Activated naive CD8-positive, alpha-beta T cell treated with anti-CD3 and anti-CD28 coated beads, Interleukin-2, amount 50 U/mL, for 24 hours (primary cell): ENCODE measurements at regions not wholly inside any gene's neighbourhood (a gene's known extent, or its start where the extent isn't known, plus 50 kb on each side); places are given as distances from the start of the nearest gene placed in this dataset.

Experiments used
- ATAC-seq: fragments of 150-1000 bp; cut with Tn5 transposase; one replicate; pipeline ENCODE4 v1.10.0; 2021
- DNase-seq: peaks from one replicate; pipeline ENCODE4 v3.0.0; 2021
- H3K27ac Mint-ChIP-seq: one replicate; pipeline ENCODE4 v1.8.0; 2021; ENCODE audit warnings: mild to moderate bottlenecking, mixed read lengths
- H3K27me3 Mint-ChIP-seq: one replicate; pipeline ENCODE4 v1.8.0; 2021; ENCODE audit warnings: mixed read lengths
- H3K36me3 Mint-ChIP-seq: one replicate; pipeline ENCODE4 v1.8.0; 2021; ENCODE audit warnings: low read depth, mixed read lengths
- H3K4me1 Mint-ChIP-seq: one replicate; pipeline ENCODE4 v1.8.0; 2021; ENCODE audit warnings: mixed read lengths
- H3K4me3 Mint-ChIP-seq: one replicate; pipeline ENCODE4 v1.8.0; 2021; ENCODE audit warnings: mild to moderate bottlenecking, moderate library complexity, mixed read lengths
- H3K9me3 Mint-ChIP-seq: one replicate; pipeline ENCODE4 v1.8.0; 2021; ENCODE audit warnings: mixed read lengths

DNA sequence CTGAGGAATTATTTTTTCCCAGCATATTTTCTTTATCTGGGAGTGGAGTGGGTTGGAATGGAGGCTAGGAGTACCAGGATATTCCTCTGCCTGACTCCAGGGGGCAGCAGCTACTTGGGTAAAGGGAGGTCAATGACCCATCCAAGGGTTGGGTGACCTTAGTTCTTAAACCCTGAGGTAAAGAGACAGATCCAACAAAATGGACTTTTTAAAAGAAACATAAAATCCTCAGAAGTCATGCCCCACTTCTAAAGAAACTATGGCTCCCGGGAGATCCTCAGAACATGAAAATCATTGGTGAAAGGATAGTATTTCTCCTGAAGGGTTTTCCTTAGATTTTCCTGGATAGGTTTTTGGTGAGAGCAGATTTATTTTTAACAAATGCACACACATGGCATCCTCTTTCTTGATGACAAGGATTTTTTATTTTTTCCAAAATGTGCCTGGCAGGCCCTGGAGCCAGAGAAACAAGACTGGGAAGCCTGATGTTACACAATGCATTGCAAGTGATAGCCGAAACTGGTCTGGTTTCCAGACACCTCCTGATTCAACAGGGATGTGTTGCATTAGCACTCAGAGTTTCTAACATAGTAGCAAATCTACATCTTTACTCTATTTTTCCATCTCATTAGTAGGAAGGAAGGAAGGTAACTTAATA, 240.9 kb upstream of the BTBD3 start:
- DNase-seq (peak; percentile 15), ATAC-seq (no peak)
- Mint-ChIP-seq H3K9me3 (peaks cover 3% of the 10 kb centered on the region), H3K4me1 (no peaks in the 10 kb centered on the region), H3K4me3 (no peak overlapping the region), H3K27ac (no peak overlapping the region), H3K36me3 (no peaks in the 10 kb centered on the region), H3K27me3 (no peaks in the 10 kb centered on the region)

DNA sequence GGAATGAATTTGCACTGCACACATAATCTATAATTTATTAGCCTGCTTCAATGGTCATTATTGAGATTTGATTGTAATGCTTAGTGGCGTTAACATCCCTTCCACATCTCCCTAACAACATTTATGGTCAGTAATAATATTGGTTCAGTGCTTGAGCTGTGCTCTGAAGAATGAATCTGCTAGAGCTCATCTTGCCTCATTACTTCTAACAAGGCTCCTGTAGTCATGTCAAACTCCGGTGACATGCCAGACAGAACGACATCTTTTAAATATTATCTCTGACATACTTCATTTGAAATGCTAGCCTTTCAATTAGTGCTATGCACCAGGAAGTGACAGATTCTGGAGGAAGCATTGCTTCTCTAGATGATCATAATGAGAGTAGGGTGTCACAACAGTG, 240.3 kb upstream of the BTBD3 start:
- DNase-seq = no peak
- no peak for ATAC-seq
- Mint-ChIP-seq H3K4me3 (no peak overlapping the region), H3K9me3 (peaks cover 3% of the 10 kb centered on the region), H3K36me3 (no peaks in the 10 kb centered on the region), H3K27me3 (no peaks in the 10 kb centered on the region), H3K27ac (no peak overlapping the region), H3K4me1 (no peaks in the 10 kb centered on the region)

DNA sequence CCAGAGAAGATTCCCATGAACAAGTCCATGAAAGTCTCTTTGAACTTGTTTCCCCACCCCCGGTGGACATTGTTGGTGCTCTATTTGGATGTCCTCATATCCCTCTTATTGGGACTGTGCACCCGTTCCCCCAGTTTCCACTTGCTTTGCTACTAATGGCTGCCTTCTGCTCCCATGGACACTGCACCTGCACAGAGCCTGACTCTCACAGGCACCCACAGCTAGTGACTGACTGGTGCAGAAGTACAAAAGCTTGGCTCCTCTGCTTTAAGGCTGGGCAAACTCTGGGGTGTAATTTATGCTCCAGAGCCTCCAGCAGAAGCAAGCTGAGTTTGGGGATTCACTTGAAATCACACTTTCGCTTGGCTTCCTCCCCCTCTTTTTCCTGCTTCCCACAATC, 239.9 kb upstream of the BTBD3 start:
- no peak for DNase-seq
- H3K27me3 Mint-ChIP-seq = no peaks in the 10 kb centered on the region
- no peak overlapping the region for H3K4me3 Mint-ChIP-seq
- H3K9me3 Mint-ChIP-seq = peaks cover 3% of the 10 kb centered on the region
- ATAC-seq = no peak
- no peaks in the 10 kb centered on the region for H3K36me3 Mint-ChIP-seq
- H3K27ac Mint-ChIP-seq = no peak overlapping the region
- H3K4me1 Mint-ChIP-seq = no peaks in the 10 kb centered on the region

DNA sequence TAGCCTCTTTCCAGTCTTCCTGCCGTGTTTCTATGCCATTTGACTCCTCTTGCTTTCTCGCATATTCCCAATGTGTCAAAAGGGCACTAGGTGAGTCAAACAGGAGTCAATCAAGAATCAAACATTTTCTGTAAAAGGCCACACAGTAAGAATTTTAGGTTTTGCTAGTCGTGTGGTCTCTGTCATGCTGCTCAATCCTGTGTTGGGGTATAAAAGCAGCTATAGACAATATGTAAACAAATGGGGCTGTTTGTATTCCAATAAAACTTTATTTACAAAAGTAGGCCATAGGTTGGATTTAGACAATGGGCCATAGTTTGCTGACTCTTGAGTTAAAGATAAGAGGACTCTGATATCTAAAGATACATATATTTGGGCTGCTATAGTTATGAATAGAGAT, 235.4 kb upstream of the BTBD3 start:
- peaks cover 10% of the 10 kb centered on the region for H3K27me3 Mint-ChIP-seq
- DNase-seq (no peak), ATAC-seq (no peak)
- no peaks in the 10 kb centered on the region for H3K9me3 Mint-ChIP-seq
- no peaks in the 10 kb centered on the region for H3K36me3 Mint-ChIP-seq
- no peak overlapping the region for H3K4me3 Mint-ChIP-seq
- H3K4me1 Mint-ChIP-seq = no peaks in the 10 kb centered on the region
- H3K27ac Mint-ChIP-seq = no peak overlapping the region

DNA sequence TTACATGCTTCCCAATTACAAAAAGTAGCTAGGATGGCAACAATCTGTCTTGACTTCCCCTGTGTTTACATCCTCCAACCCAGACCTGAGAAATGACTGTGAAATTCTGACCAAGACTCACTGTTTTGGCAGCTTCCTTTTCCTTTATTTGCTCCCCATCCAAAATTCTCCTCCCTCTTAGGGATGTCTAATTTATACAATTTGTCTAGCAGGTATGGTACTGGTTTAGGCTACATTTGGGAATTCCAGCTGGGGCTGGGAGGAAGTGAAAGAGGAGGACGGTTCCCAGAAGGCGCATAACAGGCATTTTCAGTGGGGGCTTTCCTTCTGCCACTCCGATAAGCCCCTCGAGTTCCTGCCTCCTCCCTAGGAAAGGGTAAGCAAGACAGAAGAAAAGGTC, 231.5 kb upstream of the BTBD3 start:
- H3K27ac Mint-ChIP-seq = no peak overlapping the region
- no peak for ATAC-seq
- no peaks in the 10 kb centered on the region for H3K36me3 Mint-ChIP-seq
- H3K4me1 Mint-ChIP-seq = no peaks in the 10 kb centered on the region
- peaks cover 4% of the 10 kb centered on the region for H3K9me3 Mint-ChIP-seq
- no peak for DNase-seq
- peaks cover 16% of the 10 kb centered on the region for H3K27me3 Mint-ChIP-seq
- no peak overlapping the region for H3K4me3 Mint-ChIP-seq

DNA sequence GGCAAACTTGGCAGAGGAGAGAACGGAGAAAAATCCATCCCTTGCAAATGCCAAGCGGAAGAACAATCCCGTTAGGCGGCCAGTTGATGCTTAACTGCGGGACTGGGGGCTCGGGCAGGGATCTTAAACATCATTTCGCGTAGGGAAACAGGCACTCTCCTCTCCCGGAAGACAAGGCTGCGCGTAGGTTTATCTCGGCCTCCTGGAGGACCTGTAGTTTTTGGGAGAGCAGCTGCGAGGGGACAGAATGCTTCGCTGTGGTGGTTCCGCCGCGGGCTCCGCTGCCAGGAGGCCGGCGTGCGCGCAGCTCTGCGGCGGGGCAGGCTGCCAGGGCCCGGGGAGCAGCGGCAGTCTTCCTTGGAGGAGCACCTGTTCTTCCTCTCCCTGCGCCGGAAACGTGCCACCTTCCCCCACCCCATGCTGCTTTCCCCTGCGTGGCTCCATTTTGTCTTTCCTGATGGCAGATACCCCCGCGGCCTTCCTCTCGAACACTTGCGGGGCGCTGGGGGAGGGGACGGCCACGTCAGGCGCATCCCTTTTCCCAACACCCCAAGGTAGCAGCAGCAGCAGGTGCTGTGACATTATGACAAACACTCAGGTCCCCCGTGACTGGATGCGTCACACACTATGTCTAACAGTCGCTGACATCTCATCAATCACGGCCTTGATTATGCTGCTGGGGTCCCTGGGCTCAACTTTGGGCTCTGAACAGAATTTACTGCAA, 230.7 kb upstream of the BTBD3 start:
- Mint-ChIP-seq H3K4me1 (no peaks in the 10 kb centered on the region), H3K9me3 (peaks cover 4% of the 10 kb centered on the region), H3K4me3 (no peak overlapping the region), H3K36me3 (no peaks in the 10 kb centered on the region), H3K27ac (no peak overlapping the region), H3K27me3 (peaks cover 16% of the 10 kb centered on the region)
- DNase-seq (no peak), ATAC-seq (no peak)

DNA sequence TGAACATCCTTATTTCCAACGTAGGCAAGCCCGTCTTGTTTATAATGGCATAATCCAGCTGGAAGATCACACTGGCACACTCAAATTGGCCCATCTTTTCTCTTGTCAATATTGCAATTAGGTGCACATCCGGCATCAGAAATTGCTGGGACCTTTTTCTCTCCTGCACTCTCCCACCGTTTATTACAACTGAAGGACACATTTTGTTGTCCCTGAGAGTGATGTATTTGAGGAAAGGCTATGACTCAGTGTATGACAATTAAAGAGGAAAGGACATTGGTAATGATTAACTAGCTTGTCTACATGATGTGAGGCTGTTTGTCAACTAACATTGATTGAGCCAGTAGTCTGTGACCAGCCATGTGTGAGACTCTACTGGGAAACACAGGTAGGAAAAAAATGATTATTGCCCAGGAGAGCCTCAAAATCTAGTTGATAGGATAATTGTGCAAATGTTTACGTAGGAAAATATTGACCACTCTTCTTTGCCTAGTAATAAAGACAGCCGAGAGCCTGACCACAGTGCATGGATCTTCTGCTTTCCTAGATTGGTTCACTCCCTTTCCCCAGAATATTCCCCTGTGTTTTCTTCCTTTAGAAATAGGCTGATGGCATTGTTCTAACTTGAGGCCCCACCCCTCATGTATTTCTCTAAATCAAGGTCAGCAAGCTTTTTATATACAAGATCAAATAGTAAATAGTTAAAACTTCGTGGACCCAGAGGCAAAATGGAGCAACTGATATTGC, 230.0 kb upstream of the BTBD3 start:
- H3K27ac Mint-ChIP-seq = no peak overlapping the region
- H3K4me3 Mint-ChIP-seq = no peak overlapping the region

DNA sequence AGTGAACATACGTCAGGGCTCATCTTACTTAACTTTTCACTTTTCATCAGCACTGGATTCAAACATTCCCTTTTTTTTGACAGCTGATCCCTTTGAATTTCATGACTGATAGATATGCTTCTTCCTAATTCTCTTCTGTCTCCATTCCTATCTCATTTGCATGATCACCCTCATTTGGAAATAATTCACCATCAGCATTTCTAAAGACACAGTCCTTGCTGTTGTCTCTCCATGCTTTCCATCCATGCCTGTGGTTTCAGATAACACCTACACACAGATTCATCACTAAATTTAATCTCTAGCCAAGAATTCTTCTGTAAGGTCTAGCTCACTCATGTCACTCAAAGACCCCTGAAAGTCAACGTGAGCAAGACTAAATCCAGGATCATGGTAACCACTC, 228.4 kb upstream of the BTBD3 start:
- Mint-ChIP-seq H3K27ac (no peak overlapping the region), H3K9me3 (peaks cover 4% of the 10 kb centered on the region), H3K27me3 (peaks cover 16% of the 10 kb centered on the region), H3K4me1 (no peaks in the 10 kb centered on the region), H3K4me3 (no peak overlapping the region), H3K36me3 (no peaks in the 10 kb centered on the region)
- DNase-seq (no peak), ATAC-seq (no peak)

More for the DNA sequence above, 230.0 kb upstream of the BTBD3 start:
- Mint-ChIP-seq H3K27me3 (peaks cover 16% of the 10 kb centered on the region), H3K4me1 (no peaks in the 10 kb centered on the region), H3K36me3 (no peaks in the 10 kb centered on the region), H3K9me3 (peaks cover 4% of the 10 kb centered on the region)
- ATAC-seq (no peak), DNase-seq (no peak)

DNA sequence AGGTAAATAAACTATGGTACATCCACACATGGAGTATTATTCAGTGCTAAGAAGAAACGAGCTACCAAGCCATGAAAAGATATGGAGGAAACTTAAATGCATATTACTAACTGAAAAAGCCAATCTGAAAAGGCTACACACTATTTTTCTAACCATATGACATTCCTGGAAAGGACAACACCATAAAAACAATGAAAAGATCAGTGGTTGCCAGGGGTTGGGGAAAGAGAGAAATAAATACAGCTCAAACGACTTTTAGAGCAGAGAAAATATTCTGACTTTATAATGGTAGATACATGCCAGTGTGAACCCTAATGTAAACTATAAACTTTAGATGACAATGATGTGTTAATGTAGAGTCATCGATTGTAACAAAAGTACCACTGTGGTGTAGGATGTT, 225.9 kb upstream of the BTBD3 start:
- DNase-seq = no peak
- no peak overlapping the region for H3K4me3 Mint-ChIP-seq
- H3K36me3 Mint-ChIP-seq = no peaks in the 10 kb centered on the region
- H3K9me3 Mint-ChIP-seq = peaks cover 4% of the 10 kb centered on the region
- no peak for ATAC-seq
- peaks cover 8% of the 10 kb centered on the region for H3K27me3 Mint-ChIP-seq
- no peak overlapping the region for H3K27ac Mint-ChIP-seq
- H3K4me1 Mint-ChIP-seq = no peaks in the 10 kb centered on the region

DNA sequence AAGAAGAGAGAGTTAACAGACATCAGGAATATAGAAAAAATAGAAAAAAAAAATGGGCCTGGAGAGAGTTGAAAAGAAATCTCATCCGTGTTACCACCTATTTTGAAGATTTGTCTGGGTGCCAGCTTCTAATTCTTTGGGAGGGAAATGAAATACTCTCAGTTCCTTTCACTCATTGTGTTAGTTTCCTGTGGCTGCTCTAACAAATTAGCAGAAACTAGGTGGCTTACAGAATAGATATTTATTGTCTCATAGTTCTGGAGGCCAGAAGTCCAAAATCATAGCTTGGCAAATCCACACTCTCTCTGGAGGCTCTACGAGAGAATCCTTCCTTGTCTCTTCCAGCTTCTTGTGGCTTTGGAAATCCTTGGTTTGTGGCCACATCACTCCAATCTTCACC, 225.1 kb upstream of the BTBD3 start:
- H3K36me3 Mint-ChIP-seq = no peaks in the 10 kb centered on the region
- peaks cover 4% of the 10 kb centered on the region for H3K27me3 Mint-ChIP-seq
- H3K4me1 Mint-ChIP-seq = no peaks in the 10 kb centered on the region
- DNase-seq (no peak), ATAC-seq (no peak)
- peaks cover 4% of the 10 kb centered on the region for H3K9me3 Mint-ChIP-seq
- no peak overlapping the region for H3K27ac Mint-ChIP-seq
- no peak overlapping the region for H3K4me3 Mint-ChIP-seq

DNA sequence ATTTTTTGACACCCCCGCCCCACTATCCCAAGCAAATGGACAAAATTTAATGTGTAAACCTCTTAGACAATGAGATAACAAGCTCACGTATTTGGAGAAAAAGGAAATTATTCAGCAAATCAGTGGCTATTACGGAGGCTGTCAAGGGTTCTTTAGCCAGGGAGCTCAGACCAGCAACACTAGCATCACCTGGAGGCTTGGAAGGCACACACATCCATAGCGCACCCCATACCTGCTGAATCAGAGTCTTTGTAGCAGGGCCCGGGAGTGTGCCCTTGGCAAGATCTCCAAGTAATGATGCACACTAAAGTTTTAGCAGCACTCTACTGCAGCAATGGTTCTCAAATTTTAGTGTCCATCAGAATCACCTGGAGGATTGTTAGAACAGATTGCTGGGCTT, 223.2 kb upstream of the BTBD3 start:
- ATAC-seq = no peak
- H3K27me3 Mint-ChIP-seq = no peaks in the 10 kb centered on the region
- no peaks in the 10 kb centered on the region for H3K36me3 Mint-ChIP-seq
- H3K9me3 Mint-ChIP-seq = peaks cover 4% of the 10 kb centered on the region
- DNase-seq = no peak
- no peak overlapping the region for H3K27ac Mint-ChIP-seq
- H3K4me3 Mint-ChIP-seq = no peak overlapping the region
- H3K4me1 Mint-ChIP-seq = no peaks in the 10 kb centered on the region

DNA sequence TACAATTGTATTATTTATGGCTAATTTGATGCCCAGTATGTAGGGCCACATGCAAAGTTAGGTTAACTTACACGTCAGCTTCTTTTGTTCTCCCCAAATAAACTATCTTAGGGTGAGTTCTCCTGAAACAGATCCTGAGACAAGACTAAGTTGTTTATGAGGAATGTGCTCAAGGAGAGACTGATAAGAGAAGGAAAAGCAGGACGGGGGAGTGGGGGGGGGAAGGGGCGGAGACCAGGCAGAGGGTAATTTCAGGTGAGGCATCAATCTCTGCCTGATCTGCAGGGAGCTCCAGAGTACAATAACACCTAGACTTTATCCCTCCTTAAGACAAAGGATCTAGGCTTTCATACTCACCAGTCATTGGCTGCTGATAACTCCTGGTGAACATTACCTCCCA, 220.6 kb upstream of the BTBD3 start:
- ATAC-seq (no peak), DNase-seq (no peak)
- H3K4me1 Mint-ChIP-seq = no peaks in the 10 kb centered on the region
- no peak overlapping the region for H3K27ac Mint-ChIP-seq
- H3K4me3 Mint-ChIP-seq = no peak overlapping the region
- H3K9me3 Mint-ChIP-seq = peaks cover 3% of the 10 kb centered on the region
- H3K27me3 Mint-ChIP-seq = no peaks in the 10 kb centered on the region
- H3K36me3 Mint-ChIP-seq = no peaks in the 10 kb centered on the region

DNA sequence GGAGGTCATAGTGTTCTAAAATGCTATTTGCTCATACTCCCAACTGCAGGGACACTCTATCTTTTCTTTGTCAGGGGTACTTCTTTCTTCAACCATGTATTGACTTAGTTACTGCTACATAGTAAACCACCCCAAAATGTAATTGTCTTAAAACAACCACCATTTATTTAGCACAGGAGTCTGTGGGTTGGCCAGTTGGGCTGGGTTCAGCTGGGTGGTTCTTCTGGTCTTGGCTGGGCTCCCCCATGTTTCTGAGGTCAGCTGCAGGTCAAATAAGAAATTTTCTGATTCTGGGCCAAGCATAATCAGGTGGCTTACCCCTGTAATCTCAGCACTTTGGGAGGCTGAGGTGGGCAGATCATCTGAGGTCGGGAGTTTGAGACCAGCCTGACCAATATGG, 220.0 kb upstream of the BTBD3 start:
- peaks cover 3% of the 10 kb centered on the region for H3K9me3 Mint-ChIP-seq
- ATAC-seq (no peak), DNase-seq (no peak)
- H3K4me1 Mint-ChIP-seq = no peaks in the 10 kb centered on the region
- H3K27ac Mint-ChIP-seq = no peak overlapping the region
- H3K27me3 Mint-ChIP-seq = no peaks in the 10 kb centered on the region
- no peaks in the 10 kb centered on the region for H3K36me3 Mint-ChIP-seq
- H3K4me3 Mint-ChIP-seq = no peak overlapping the region

DNA sequence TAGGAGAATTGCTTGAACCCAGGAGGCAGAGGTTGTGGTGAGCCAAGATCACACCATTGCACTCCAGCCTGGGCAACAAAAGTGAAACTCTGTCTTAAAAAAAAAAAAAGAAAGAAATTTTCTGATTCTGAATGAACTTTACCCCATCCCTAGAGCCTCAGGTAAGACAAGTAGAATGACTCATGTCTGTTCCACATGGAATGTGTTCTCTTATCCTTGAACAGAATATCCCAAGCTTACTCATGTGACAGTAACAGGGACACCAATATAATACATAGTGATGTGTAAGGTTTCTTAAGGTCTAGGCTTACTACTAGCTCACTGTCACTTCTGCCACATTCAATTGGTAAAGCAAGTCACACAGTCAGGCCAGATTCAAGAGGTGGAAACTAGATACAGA, 219.6 kb upstream of the BTBD3 start:
- H3K4me1 Mint-ChIP-seq = no peaks in the 10 kb centered on the region
- peaks cover 3% of the 10 kb centered on the region for H3K9me3 Mint-ChIP-seq
- H3K4me3 Mint-ChIP-seq = no peak overlapping the region
- no peak overlapping the region for H3K27ac Mint-ChIP-seq
- no peaks in the 10 kb centered on the region for H3K27me3 Mint-ChIP-seq
- DNase-seq (no peak), ATAC-seq (no peak)
- H3K36me3 Mint-ChIP-seq = no peaks in the 10 kb centered on the region

DNA sequence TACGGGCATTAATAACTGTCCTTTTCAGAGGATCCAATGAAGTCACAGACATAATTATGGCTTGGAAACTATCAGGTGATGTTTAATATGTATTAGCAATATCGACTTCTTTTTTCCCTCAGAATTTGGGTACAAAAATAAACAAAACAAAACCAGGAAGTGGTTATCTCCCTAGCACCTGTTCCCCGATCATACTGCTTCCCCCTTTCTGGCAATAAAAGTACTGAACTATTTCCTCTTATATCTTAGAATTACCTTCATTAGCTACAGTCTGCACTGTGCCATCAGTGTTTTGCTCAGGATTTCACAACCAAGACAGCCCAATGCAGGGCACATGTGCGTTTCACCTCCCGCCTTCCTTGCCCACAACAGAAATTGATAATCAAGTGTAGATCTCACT, 216.9 kb upstream of the BTBD3 start:
- DNase-seq (no peak), ATAC-seq (no peak)
- no peak overlapping the region for H3K27ac Mint-ChIP-seq
- H3K36me3 Mint-ChIP-seq = no peaks in the 10 kb centered on the region
- peaks cover 2% of the 10 kb centered on the region for H3K27me3 Mint-ChIP-seq
- no peak overlapping the region for H3K4me3 Mint-ChIP-seq
- H3K9me3 Mint-ChIP-seq = peaks cover 3% of the 10 kb centered on the region
- H3K4me1 Mint-ChIP-seq = no peaks in the 10 kb centered on the region
